ENCODE measurements at regions not wholly inside any gene's neighbourhood (a gene's known extent, or its start where the extent isn't known, plus 50 kb on each side); places are given as distances from the start of the nearest gene placed in this dataset.
"Not testable (repeated sequence)": the region's sequence is repeated elsewhere in the genome, so short reads cannot be mapped to it uniquely, and the experiment has no call there.

GRCh38 chr18:53838746-53839145 is 385.7 kb downstream of the MBD2 start:
- Mint-ChIP-seq H3K27me3 (no peaks in the 10 kb centered on the region), H3K36me3 (no peaks in the 10 kb centered on the region), H3K4me3 (no peak overlapping the region), H3K27ac (no peak overlapping the region), H3K4me1 (ENCODE audit: low read depth) (no peaks in the 10 kb centered on the region), H3K9me3 (peaks cover 12% of the 10 kb centered on the region)
- DNase-seq = no peak
- intact Hi-C loops (cut with micrococcal nuclease) = no loop called here
- ChIA-PET POLR2A (no interaction called here), CTCF (no interaction called here)

- H3K36me3 Mint-ChIP-seq; H3K27me3 Mint-ChIP-seq; DNase-seq; POLR2A ChIA-PET; H3K27ac Mint-ChIP-seq; intact Hi-C loops (cut with micrococcal nuclease); H3K4me3 Mint-ChIP-seq; H3K4me1 Mint-ChIP-seq (ENCODE audit: low read depth); CTCF ChIA-PET: not testable (repeated sequence)
- H3K9me3 Mint-ChIP-seq = peaks cover 18% of the 10 kb centered on the region
These were observed 403.3 kb downstream of the MBD2 start for GRCh38 chr18:53821141-53821540.

- Mint-ChIP-seq H3K4me1 (ENCODE audit: low read depth) (no peaks in the 10 kb centered on the region), H3K27ac (no peak overlapping the region), H3K4me3 (no peak overlapping the region), H3K9me3 (peaks cover 9% of the 10 kb centered on the region), H3K36me3 (no peaks in the 10 kb centered on the region), H3K27me3 (no peaks in the 10 kb centered on the region)
- intact Hi-C loops (cut with micrococcal nuclease) = no loop called here
- ChIA-PET POLR2A (no interaction called here), CTCF (no interaction called here)
- no peak for DNase-seq
These were observed 404.8 kb downstream of the MBD2 start for GRCh38 chr18:53819671-53820070.

DNA sequence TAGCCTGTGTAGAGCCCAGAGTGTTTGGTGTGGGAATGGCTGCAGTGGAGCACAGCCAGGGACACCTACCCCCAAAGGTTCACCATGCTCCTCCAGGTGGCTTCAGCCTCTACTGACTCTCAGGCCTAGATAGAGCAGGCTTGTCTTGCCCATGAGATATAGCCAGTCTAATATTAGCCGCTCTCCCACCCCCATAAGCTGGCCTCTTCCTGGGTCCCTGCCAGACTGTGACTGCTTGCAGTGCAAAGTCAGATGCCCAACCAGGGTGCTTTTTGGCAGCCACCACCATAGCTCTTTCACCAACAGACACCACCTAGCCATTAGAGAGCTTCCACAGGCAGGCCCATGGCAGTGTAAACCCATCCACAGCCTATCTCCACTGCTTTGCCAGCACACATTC is 405.3 kb downstream of the MBD2 start:
- DNase-seq = no peak
- Mint-ChIP-seq H3K4me1 (ENCODE audit: low read depth) (no peaks in the 10 kb centered on the region), H3K27me3 (no peaks in the 10 kb centered on the region), H3K9me3 (peaks cover 9% of the 10 kb centered on the region), H3K36me3 (no peaks in the 10 kb centered on the region), H3K4me3 (no peak overlapping the region), H3K27ac (no peak overlapping the region)
- intact Hi-C loops (cut with micrococcal nuclease) = no loop called here
- ChIA-PET POLR2A (no interaction called here), CTCF (no interaction called here)

GRCh38 chr18:53817976-53818950 is 406.2 kb downstream of the MBD2 start:
- no peak overlapping the region for H3K27ac Mint-ChIP-seq
- H3K36me3 Mint-ChIP-seq = no peaks in the 10 kb centered on the region
- H3K9me3 Mint-ChIP-seq = peaks cover 7% of the 10 kb centered on the region
- no peak for DNase-seq
- no peaks in the 10 kb centered on the region for H3K4me1 Mint-ChIP-seq (ENCODE audit: low read depth)
- ChIA-PET POLR2A (no interaction called here), CTCF (no interaction called here)
- no peaks in the 10 kb centered on the region for H3K27me3 Mint-ChIP-seq
- H3K4me3 Mint-ChIP-seq = no peak overlapping the region
- intact Hi-C loops (cut with micrococcal nuclease) = no loop called here

DNA sequence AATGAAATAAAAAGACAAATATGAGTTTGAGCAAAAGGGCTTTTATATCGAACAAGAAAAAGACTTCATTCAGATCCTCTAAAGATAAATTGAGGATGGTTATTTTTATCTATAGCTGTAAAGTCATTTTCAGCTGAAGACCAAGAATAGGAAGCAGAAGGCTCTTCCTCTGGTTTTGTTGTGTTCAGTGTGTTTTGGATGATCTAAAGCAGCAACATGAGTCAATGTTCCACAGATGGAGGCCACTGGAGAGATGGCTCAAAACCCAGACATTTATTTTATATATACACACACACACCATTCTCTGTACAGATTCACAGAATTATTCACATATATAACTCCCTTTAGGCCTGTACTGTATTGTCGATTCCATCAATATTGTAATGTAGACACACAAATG is 424.3 kb downstream of the MBD2 start:
- ChIA-PET POLR2A (no interaction called here), CTCF (no interaction called here)
- intact Hi-C loops (cut with micrococcal nuclease) = no loop called here
- no peak overlapping the region for H3K4me3 Mint-ChIP-seq
- no peaks in the 10 kb centered on the region for H3K27me3 Mint-ChIP-seq
- H3K9me3 Mint-ChIP-seq = peaks cover 8% of the 10 kb centered on the region
- H3K27ac Mint-ChIP-seq = no peak overlapping the region
- H3K4me1 Mint-ChIP-seq (ENCODE audit: low read depth) = no peaks in the 10 kb centered on the region
- H3K36me3 Mint-ChIP-seq = no peaks in the 10 kb centered on the region
- DNase-seq = no peak

DNA sequence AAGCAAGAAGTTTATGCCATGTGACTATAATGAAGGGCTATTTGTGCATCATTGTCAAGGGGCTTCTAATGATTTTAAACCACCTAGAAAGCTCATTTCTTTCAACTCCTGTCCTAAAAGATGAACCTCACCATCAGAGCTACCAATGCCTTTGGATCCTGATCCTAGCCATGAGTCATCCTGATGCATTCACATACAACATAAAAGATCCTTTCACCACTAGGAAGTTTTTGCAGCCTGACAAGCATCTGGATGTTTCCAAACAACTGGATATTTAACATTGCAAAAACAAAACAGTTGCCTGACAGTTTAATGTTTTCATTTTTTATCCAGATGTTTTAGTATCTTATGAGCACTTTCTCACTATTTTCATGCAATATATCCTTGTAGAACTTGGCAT is 425.3 kb downstream of the MBD2 start:
- peaks cover 5% of the 10 kb centered on the region for H3K9me3 Mint-ChIP-seq
- POLR2A ChIA-PET = no interaction called here
- no peaks in the 10 kb centered on the region for H3K4me1 Mint-ChIP-seq (ENCODE audit: low read depth)
- H3K27ac Mint-ChIP-seq = no peak overlapping the region
- H3K4me3 Mint-ChIP-seq = no peak overlapping the region
- H3K27me3 Mint-ChIP-seq = no peaks in the 10 kb centered on the region
- H3K36me3 Mint-ChIP-seq = no peaks in the 10 kb centered on the region
- intact Hi-C loops (cut with micrococcal nuclease) = no loop called here
- no peak for DNase-seq
- CTCF ChIA-PET = no interaction called here

DNA sequence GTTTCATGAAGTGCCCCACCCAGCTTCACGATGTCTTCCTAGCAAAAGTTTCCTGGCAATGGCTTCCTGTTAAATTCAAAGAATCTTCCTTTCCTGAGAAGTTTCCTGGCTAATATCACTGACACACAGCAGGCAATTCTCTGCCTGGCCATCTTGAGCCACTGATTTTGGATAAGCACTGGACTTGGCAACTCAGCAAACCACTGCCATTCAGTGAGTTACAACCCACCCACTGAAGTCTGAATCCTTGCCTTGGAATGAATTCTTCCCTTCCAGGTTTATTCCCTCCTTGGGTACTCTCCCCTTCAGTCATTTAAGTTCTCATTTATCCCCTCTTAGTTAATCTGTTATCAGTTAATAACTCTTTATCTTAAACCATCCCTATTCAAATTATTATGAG is 426.0 kb downstream of the MBD2 start:
- Mint-ChIP-seq H3K27ac (no peak overlapping the region), H3K4me3 (no peak overlapping the region), H3K27me3 (no peaks in the 10 kb centered on the region), H3K9me3 (peaks cover 8% of the 10 kb centered on the region), H3K4me1 (ENCODE audit: low read depth) (no peaks in the 10 kb centered on the region), H3K36me3 (no peaks in the 10 kb centered on the region)
- POLR2A ChIA-PET = no interaction called here
- intact Hi-C loops (cut with micrococcal nuclease) = no loop called here
- no peak for DNase-seq
- CTCF ChIA-PET = no interaction called here

DNA sequence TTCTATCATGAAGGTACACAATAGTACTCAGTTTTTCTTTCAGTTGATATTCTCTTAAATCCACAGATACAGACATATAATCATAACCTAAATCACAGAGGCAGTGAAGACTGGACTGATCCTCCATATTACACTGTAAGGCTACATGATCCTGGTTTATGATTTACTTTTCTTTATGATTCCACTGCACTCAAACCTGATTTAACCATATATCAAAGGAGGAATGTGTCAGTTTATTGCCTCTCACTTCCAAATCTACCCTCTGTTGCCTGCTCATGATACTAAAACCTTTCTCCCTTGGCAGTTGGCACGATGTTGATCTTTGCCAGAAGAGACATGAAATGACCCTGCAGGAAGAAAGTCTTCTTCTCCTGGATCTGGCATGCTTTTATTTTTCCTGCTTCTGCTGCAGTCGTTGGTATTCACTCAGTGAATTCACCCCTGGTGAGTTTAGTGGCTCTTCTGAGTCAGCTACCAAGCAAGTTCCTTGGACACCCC is 426.4 kb downstream of the MBD2 start:
- Mint-ChIP-seq H3K4me3 (no peak overlapping the region), H3K4me1 (ENCODE audit: low read depth) (no peaks in the 10 kb centered on the region), H3K27me3 (no peaks in the 10 kb centered on the region), H3K27ac (no peak overlapping the region), H3K36me3 (no peaks in the 10 kb centered on the region), H3K9me3 (peaks cover 8% of the 10 kb centered on the region)
- intact Hi-C loops (cut with micrococcal nuclease) = no loop called here
- ChIA-PET CTCF (no interaction called here), POLR2A (no interaction called here)
- no peak for DNase-seq

GRCh38 chr18:53796040-53796729 is 428.3 kb downstream of the MBD2 start:
- Mint-ChIP-seq H3K4me1 (ENCODE audit: low read depth) (no peaks in the 10 kb centered on the region), H3K4me3 (no peak overlapping the region), H3K27me3 (no peaks in the 10 kb centered on the region), H3K9me3 (peaks cover 12% of the 10 kb centered on the region), H3K27ac (no peak overlapping the region), H3K36me3 (no peaks in the 10 kb centered on the region)
- intact Hi-C loops (cut with micrococcal nuclease) = no loop called here
- no peak for DNase-seq
- ChIA-PET CTCF (no interaction called here), POLR2A (no interaction called here)

GRCh38 chr18:53795610-53796009 is 428.9 kb downstream of the MBD2 start:
- intact Hi-C loops (cut with micrococcal nuclease) = no loop called here
- Mint-ChIP-seq H3K27me3 (no peaks in the 10 kb centered on the region), H3K4me1 (ENCODE audit: low read depth) (no peaks in the 10 kb centered on the region), H3K9me3 (peaks cover 10% of the 10 kb centered on the region), H3K36me3 (no peaks in the 10 kb centered on the region), H3K27ac (no peak overlapping the region), H3K4me3 (no peak overlapping the region)
- no peak for DNase-seq
- ChIA-PET POLR2A (no interaction called here), CTCF (no interaction called here)

GRCh38 chr18:53795061-53795460 is 429.4 kb downstream of the MBD2 start:
- ChIA-PET POLR2A (no interaction called here), CTCF (no interaction called here)

GRCh38 chr18:53792762-53793161 is 431.7 kb downstream of the MBD2 start:
- ChIA-PET POLR2A (no interaction called here), CTCF (no interaction called here)
- no peak overlapping the region for H3K27ac Mint-ChIP-seq
- H3K4me1 Mint-ChIP-seq (ENCODE audit: low read depth) = no peaks in the 10 kb centered on the region
- no peak for DNase-seq
- intact Hi-C loops (cut with micrococcal nuclease) = no loop called here
- H3K9me3 Mint-ChIP-seq = peaks cover 7% of the 10 kb centered on the region
- H3K27me3 Mint-ChIP-seq = no peaks in the 10 kb centered on the region
- no peaks in the 10 kb centered on the region for H3K36me3 Mint-ChIP-seq
- H3K4me3 Mint-ChIP-seq = no peak overlapping the region

More at GRCh38 chr18:53795061-53795460, 429.4 kb downstream of the MBD2 start:
- no peak overlapping the region for H3K4me3 Mint-ChIP-seq
- DNase-seq = no peak
- intact Hi-C loops (cut with micrococcal nuclease) = no loop called here
- H3K36me3 Mint-ChIP-seq = no peaks in the 10 kb centered on the region
- H3K9me3 Mint-ChIP-seq = peaks cover 7% of the 10 kb centered on the region
- no peaks in the 10 kb centered on the region for H3K27me3 Mint-ChIP-seq
- no peak overlapping the region for H3K27ac Mint-ChIP-seq
- no peaks in the 10 kb centered on the region for H3K4me1 Mint-ChIP-seq (ENCODE audit: low read depth)

Data from activated CD4-positive, alpha-beta memory T cell treated with anti-CD3 and anti-CD28 coated beads for 36 hours (primary cell).